HEK293 (cell line): ENCODE measurements at regions not wholly inside any gene's neighbourhood (a gene's known extent, or its start where the extent isn't known, plus 50 kb on each side); places are given as distances from the start of the nearest gene placed in this dataset.

Experiments
- PRDM10 ChIP-seq: fragments of 450-650 bp; formaldehyde crosslinking; IDR thresholded peaks from 2 replicates; pipeline ENCODE4 v1.5.1; 2016; ENCODE audit warnings: missing biosample characterization, missing genetic modification characterization
- RBAK ChIP-seq: fragments of 450-650 bp; formaldehyde crosslinking; IDR thresholded peaks from 2 replicates; pipeline ENCODE4 v1.5.1; 2016; ENCODE audit warnings: missing biosample characterization, missing genetic modification characterization
- ZNF221 ChIP-seq: fragments of 450-650 bp; formaldehyde crosslinking; IDR thresholded peaks from 2 replicates; pipeline ENCODE4 v1.5.1; 2017; ENCODE audit warnings: missing biosample characterization, missing genetic modification characterization, borderline replicate concordance
- TF ChIP-seq, protein P1 (sequence below): fragments of 450-650 bp; formaldehyde crosslinking; IDR thresholded peaks from 2 replicates; pipeline ENCODE4 v1.5.1; 2016; ENCODE audit warnings: missing biosample characterization, missing genetic modification characterization
- TF ChIP-seq, protein P2 (sequence below): fragments of 450-650 bp; formaldehyde crosslinking; IDR thresholded peaks from 2 replicates; pipeline ENCODE4 v1.5.1; 2016; ENCODE audit warnings: missing biosample characterization, missing genetic modification characterization

DNA sequence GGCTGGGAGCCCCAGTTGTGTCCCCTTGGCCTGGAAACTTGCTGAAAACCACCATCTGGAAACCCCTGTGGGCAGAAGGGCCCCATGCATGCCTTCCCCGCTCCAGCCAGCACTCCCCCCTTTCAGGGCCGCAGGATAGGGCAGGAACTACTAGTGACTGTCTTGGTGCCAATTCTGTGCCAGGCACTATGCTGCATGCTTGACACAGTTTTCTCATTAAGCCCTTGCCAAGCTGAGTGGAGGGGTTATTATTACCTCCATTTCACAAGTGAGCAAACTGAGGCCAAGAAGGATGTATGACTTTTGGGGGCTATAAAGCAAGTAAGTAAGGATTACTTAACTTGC, 73.6 kb upstream of the PJA1 start:
- TF ChIP-seq, protein P1, sequence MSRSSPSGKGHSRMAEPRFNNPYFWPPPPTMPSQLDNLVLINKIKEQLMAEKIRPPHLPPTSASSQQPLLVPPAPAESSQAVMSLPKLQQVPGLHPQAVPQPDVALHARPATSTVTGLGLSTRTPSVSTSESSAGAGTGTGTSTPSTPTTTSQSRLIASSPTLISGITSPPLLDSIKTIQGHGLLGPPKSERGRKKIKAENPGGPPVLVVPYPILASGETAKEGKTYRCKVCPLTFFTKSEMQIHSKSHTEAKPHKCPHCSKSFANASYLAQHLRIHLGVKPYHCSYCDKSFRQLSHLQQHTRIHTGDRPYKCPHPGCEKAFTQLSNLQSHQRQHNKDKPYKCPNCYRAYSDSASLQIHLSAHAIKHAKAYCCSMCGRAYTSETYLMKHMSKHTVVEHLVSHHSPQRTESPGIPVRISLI (tag by site-specific recombination), result no peak
- TF ChIP-seq ZNF221 (no peak), RBAK (no peak), PRDM10 (tag by site-specific recombination) (no peak)
- TF ChIP-seq, protein P2, sequence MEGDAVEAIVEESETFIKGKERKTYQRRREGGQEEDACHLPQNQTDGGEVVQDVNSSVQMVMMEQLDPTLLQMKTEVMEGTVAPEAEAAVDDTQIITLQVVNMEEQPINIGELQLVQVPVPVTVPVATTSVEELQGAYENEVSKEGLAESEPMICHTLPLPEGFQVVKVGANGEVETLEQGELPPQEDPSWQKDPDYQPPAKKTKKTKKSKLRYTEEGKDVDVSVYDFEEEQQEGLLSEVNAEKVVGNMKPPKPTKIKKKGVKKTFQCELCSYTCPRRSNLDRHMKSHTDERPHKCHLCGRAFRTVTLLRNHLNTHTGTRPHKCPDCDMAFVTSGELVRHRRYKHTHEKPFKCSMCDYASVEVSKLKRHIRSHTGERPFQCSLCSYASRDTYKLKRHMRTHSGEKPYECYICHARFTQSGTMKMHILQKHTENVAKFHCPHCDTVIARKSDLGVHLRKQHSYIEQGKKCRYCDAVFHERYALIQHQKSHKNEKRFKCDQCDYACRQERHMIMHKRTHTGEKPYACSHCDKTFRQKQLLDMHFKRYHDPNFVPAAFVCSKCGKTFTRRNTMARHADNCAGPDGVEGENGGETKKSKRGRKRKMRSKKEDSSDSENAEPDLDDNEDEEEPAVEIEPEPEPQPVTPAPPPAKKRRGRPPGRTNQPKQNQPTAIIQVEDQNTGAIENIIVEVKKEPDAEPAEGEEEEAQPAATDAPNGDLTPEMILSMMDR (tag by site-specific recombination), result no peak
